Testis (tissue), 2 donors: ENCODE measurements at regions not wholly inside any gene's neighbourhood (a gene's known extent, or its start where the extent isn't known, plus 50 kb on each side); places are given as distances from the start of the nearest gene placed in this dataset.

Experiments
- DNase-seq: peaks from one replicate; pipeline ENCODE4 v3.0.0-alpha.2; 2019
- H3K27ac ChIP-seq, 2 donors: fragments of 200-600 bp; sonication (generic); one replicate each; pipeline ENCODE4 v1.5.1; 2019
- H3K27me3 ChIP-seq: fragments of 200-600 bp; sonication (generic); one replicate; pipeline ENCODE4 v1.5.1; 2019
- H3K36me3 ChIP-seq: fragments of 200-600 bp; sonication (generic); one replicate; pipeline ENCODE4 v1.5.1; 2017; ENCODE audit warnings: low read depth; ENCODE audit errors: missing control alignments
- H3K4me1 ChIP-seq: fragments of 200-600 bp; sonication (generic); one replicate; pipeline ENCODE4 v1.5.1; 2019
- H3K4me3 ChIP-seq, 2 donors: fragments of 200-600 bp; sonication (generic); one replicate each; pipeline ENCODE4 v1.5.1; 2017 to 2019
- H3K9me3 ChIP-seq: fragments of 200-600 bp; sonication (generic); one replicate; pipeline ENCODE4 v1.5.1; 2017
- CTCF ChIP-seq, 3 experiments: fragments of 450-650 bp in 2 of 3; fragments of 200-600 bp in 1 of 3; sonication (generic) in 1 of 3; IDR thresholded peaks; one replicate each; pipeline ENCODE4 v1.5.1; 2016 to 2019; ENCODE audit warnings: antibody characterized with exemption in 3 of 3, mild to moderate bottlenecking in 2 of 3, moderate library complexity in 1 of 3
- POLR2A ChIP-seq: fragments of 450-650 bp; IDR thresholded peaks from one replicate; pipeline ENCODE4 v1.6.1; 2017; ENCODE audit warnings: antibody characterized with exemption, mild to moderate bottlenecking, moderate library complexity
- WGBS, 2 donors: methylation state at CpG; one replicate each; pipeline ENCODE4 v1.1.5; 2018; 5-methylcytosine and 5-hydroxymethylcytosine counted together
- intact Hi-C: fragments of 100-400 bp; cut with DNase I; formaldehyde crosslinking; loops from one replicate; pipeline ENCODE4 v1.15.1; 2023; ENCODE audit warnings: low total_unique reads

GRCh38 chr6:164164876-164165275 lies 750.4 kb downstream of the QKI start:
- H3K4me3 ChIP-seq = no peak overlapping the region
- no peak overlapping the region for H3K27ac ChIP-seq
- intact Hi-C loops = no loop called here
- 82 to 89% methylated on average over 3 of the region's 3 CpGs for WGBS, 2 donors
- no peak for DNase-seq
- no peaks in the 10 kb centered on the region for H3K27me3 ChIP-seq
- H3K4me1 ChIP-seq = no peaks in the 10 kb centered on the region
- no peaks in the 10 kb centered on the region for H3K36me3 ChIP-seq
- H3K9me3 ChIP-seq = no peaks in the 10 kb centered on the region
- TF ChIP-seq CTCF (IDR thresholded peaks at IDR 0.05) = no peak
- no peak for TF ChIP-seq POLR2A

GRCh38 chr6:164163239-164163638 lies 748.7 kb downstream of the QKI start:
- no peak for DNase-seq
- intact Hi-C loops = no loop called here
- 80 to 88% methylated on average over 3 of the region's 3 CpGs for WGBS, 2 donors
- Histone ChIP-seq H3K4me1 (no peaks in the 10 kb centered on the region), H3K27ac (no peak overlapping the region), H3K36me3 (no peaks in the 10 kb centered on the region), H3K4me3 (no peak overlapping the region), H3K27me3 (no peaks in the 10 kb centered on the region), H3K9me3 (no peaks in the 10 kb centered on the region)
- TF ChIP-seq POLR2A (no peak), CTCF (IDR thresholded peaks at IDR 0.05) (no peak)

- intact Hi-C loops = no loop called here
- Histone ChIP-seq H3K4me1 (no peaks in the 10 kb centered on the region), H3K27me3 (no peaks in the 10 kb centered on the region), H3K4me3 (no peak overlapping the region), H3K9me3 (no peaks in the 10 kb centered on the region), H3K36me3 (no peaks in the 10 kb centered on the region), H3K27ac (no peak overlapping the region)
- TF ChIP-seq CTCF (IDR thresholded peaks at IDR 0.05) (no peak), POLR2A (no peak)
- DNase-seq = no peak
- WGBS, 2 donors = 84 to 86% methylated on average over 3 of the region's 3 CpGs
These were observed 744.5 kb downstream of the QKI start for GRCh38 chr6:164159061-164159460.

GRCh38 chr6:164154588-164154987 lies 740.1 kb downstream of the QKI start:
- no peak overlapping the region for H3K27ac ChIP-seq
- H3K4me1 ChIP-seq = no peaks in the 10 kb centered on the region
- TF ChIP-seq POLR2A (no peak), CTCF (IDR thresholded peaks at IDR 0.05) (no peak)
- H3K9me3 ChIP-seq = no peaks in the 10 kb centered on the region
- 59 to 64% methylated on average over 1 of the region's 1 CpG for WGBS, 2 donors
- no peak for DNase-seq
- no peak overlapping the region for H3K4me3 ChIP-seq
- intact Hi-C loops = no loop called here
- no peaks in the 10 kb centered on the region for H3K27me3 ChIP-seq
- no peaks in the 10 kb centered on the region for H3K36me3 ChIP-seq

GRCh38 chr6:164152611-164153010 lies 738.1 kb downstream of the QKI start:
- Histone ChIP-seq H3K36me3 (no peaks in the 10 kb centered on the region), H3K4me1 (no peaks in the 10 kb centered on the region), H3K27me3 (no peaks in the 10 kb centered on the region), H3K4me3 (no peak overlapping the region), H3K9me3 (no peaks in the 10 kb centered on the region), H3K27ac (no peak overlapping the region)
- intact Hi-C loops = no loop called here
- no peak for DNase-seq
- 74 to 87% methylated on average over 3 of the region's 3 CpGs for WGBS, 2 donors
- TF ChIP-seq CTCF (IDR thresholded peaks at IDR 0.05) = no peak
- TF ChIP-seq POLR2A = no peak
